ENCODE measurements at regions not wholly inside any gene's neighbourhood (a gene's known extent, or its start where the extent isn't known, plus 50 kb on each side); places are given as distances from the start of the nearest gene placed in this dataset.

DNA sequence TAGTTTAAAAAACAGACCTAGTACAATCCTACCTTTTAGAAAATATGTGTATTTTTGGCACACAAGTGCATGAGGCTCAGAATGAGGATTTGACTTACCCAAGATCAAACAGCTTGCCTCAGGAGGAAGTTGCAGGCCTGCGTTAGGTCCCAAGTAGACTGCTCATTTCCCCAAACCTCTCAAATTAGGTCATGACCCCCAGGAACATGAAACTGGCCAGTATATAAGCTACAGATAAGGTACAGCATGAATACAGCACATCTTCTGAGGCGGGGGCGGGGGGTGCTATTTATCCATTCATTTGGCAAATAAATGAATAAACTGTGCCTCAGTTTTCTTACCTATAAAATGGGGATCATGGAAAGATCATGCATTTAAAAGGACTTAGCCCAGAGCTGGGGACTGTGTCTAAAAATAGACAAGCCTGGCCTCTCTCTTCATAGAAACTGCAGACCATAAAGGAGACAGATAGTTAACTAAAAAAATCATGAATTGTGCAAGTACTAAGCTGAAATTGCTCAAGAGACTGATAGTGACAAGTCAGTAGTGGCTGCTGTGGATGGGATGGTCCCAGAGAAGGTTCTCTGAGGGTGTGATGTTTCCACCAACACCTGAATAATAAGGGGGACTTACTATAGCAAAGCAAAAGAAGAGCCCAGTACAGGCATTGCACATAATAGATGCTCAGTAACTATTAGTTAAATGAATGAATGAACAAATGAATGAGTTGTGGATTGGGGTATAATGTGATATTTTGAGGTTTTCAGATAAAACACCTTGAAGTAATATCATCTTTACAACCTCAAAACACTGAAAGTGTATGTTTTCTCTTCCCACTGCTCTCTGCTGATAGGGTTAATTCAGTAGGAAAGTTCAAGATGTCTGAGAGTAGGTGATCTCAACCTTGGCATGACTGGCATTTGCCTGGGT is 258.5 kb upstream of the PROK2 start:
- intact Hi-C loops (cut with DNase I; ENCODE audit: low total_unique reads) (no loop called here), in situ Hi-C loops (cut with MboI; ENCODE audit: low pct_ligation_motif_present in 1 of 4, low pct_unique_long_range_greater_than_20kb in 1 of 4, low sequenced_read_pairs in 3 of 4) (no loop called here)

GRCh38 chr3:72042397-72043203 is 257.7 kb upstream of the PROK2 start:
- H3K4me3 ChIP-seq: no peak overlapping the region
- no peak for DNase-seq
- H3K36me3 ChIP-seq: no peaks in the 10 kb centered on the region
- in situ Hi-C loops (cut with MboI; ENCODE audit: low pct_ligation_motif_present in 1 of 4, low pct_unique_long_range_greater_than_20kb in 1 of 4, low sequenced_read_pairs in 3 of 4) (no loop called here), intact Hi-C loops (cut with DNase I; ENCODE audit: low total_unique reads) (no loop called here)
- H3K9me3 ChIP-seq: no peaks in the 10 kb centered on the region
- no peak overlapping the region for H3K27ac ChIP-seq
- TF ChIP-seq, protein P1, sequence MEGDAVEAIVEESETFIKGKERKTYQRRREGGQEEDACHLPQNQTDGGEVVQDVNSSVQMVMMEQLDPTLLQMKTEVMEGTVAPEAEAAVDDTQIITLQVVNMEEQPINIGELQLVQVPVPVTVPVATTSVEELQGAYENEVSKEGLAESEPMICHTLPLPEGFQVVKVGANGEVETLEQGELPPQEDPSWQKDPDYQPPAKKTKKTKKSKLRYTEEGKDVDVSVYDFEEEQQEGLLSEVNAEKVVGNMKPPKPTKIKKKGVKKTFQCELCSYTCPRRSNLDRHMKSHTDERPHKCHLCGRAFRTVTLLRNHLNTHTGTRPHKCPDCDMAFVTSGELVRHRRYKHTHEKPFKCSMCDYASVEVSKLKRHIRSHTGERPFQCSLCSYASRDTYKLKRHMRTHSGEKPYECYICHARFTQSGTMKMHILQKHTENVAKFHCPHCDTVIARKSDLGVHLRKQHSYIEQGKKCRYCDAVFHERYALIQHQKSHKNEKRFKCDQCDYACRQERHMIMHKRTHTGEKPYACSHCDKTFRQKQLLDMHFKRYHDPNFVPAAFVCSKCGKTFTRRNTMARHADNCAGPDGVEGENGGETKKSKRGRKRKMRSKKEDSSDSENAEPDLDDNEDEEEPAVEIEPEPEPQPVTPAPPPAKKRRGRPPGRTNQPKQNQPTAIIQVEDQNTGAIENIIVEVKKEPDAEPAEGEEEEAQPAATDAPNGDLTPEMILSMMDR (IDR thresholded peaks at IDR 0.05): no peak
- no peak for TF ChIP-seq POLR2AphosphoS5 (IDR thresholded peaks at IDR 0.05)
- TF ChIP-seq EP300 (IDR thresholded peaks at IDR 0.05; ENCODE audit: low read depth): no peak
- no peak for TF ChIP-seq POLR2A (IDR thresholded peaks at IDR 0.05)
- H3K27me3 ChIP-seq: no peaks in the 10 kb centered on the region
- peaks cover 0 to 9% (median 0%) of the 10 kb centered on the region in 4 donors for H3K4me1 ChIP-seq
- 86 to 100% methylated on average over 1 to 7 of the region's 7 CpGs for WGBS, 2 donors (ENCODE audit: low coverage in 1 of 2)

More for the DNA sequence above, 258.5 kb upstream of the PROK2 start:
- no peaks in the 10 kb centered on the region for H3K9me3 ChIP-seq
- 80 to 86% methylated on average over 1 to 3 of the region's 3 CpGs for WGBS, 2 donors (ENCODE audit: low coverage in 1 of 2)
- H3K4me3 ChIP-seq: no peak overlapping the region
- H3K27ac ChIP-seq: no peak overlapping the region
- TF ChIP-seq EP300 (IDR thresholded peaks at IDR 0.05; ENCODE audit: low read depth) (no peak), POLR2AphosphoS5 (IDR thresholded peaks at IDR 0.05) (no peak)
- TF ChIP-seq, protein P1 (IDR thresholded peaks at IDR 0.05): no peak
- DNase-seq: no peak
- H3K4me1 ChIP-seq: peaks cover 0 to 9% (median 0%) of the 10 kb centered on the region in 4 donors
- H3K36me3 ChIP-seq: no peaks in the 10 kb centered on the region
- H3K27me3 ChIP-seq: no peaks in the 10 kb centered on the region

- DNase-seq: peak; percentile 12
- TF ChIP-seq EP300 (IDR thresholded peaks at IDR 0.05; ENCODE audit: low read depth) (no peak), POLR2A (IDR thresholded peaks at IDR 0.05) (no peak), POLR2AphosphoS5 (IDR thresholded peaks at IDR 0.05) (no peak)
- TF ChIP-seq, protein P1 (IDR thresholded peaks at IDR 0.05): no peak
- in situ Hi-C loops (cut with MboI; ENCODE audit: low pct_ligation_motif_present in 1 of 4, low pct_unique_long_range_greater_than_20kb in 1 of 4, low sequenced_read_pairs in 3 of 4): no loop called here
- Histone ChIP-seq H3K27me3 (no peaks in the 10 kb centered on the region), H3K9me3 (no peaks in the 10 kb centered on the region), H3K4me1 (peaks cover 0 to 16% (median 0%) of the 10 kb centered on the region in 4 donors), H3K36me3 (no peaks in the 10 kb centered on the region), H3K4me3 (no peak overlapping the region), H3K27ac (no peak overlapping the region)
- WGBS, 2 donors (ENCODE audit: low coverage in 1 of 2): 63% methylated on average over 1 of the region's 3 CpGs; no CpG with 5 or more reads in 1 of the 2 donors
- intact Hi-C loops (cut with DNase I; ENCODE audit: low total_unique reads): no loop called here
These were observed 256.6 kb upstream of the PROK2 start for GRCh38 chr3:72041511-72041910.

DNA sequence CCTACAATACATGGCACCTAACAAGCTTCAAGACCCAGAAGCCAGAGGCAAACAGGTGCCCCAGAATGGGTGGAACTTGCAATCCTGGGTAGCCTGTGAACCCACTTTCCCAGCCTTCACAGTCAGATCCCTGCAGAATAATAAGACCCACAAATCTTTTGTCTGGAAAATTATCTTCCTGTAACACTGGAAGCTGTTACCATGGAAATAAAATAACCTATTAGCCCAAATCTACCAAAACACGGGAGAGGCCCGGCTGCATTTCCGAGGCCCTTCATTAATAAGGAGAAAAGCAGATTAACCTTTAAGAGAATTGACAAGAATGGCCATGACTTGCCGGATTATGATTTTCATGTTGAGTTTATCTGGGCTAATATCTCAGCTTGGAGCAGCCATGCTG is 256.1 kb upstream of the PROK2 start:
- Histone ChIP-seq H3K9me3 (no peaks in the 10 kb centered on the region), H3K4me3 (no peak overlapping the region), H3K36me3 (no peaks in the 10 kb centered on the region), H3K27me3 (no peaks in the 10 kb centered on the region), H3K27ac (no peak overlapping the region), H3K4me1 (peaks cover 0 to 16% (median 0%) of the 10 kb centered on the region in 4 donors)
- intact Hi-C loops (cut with DNase I; ENCODE audit: low total_unique reads): no loop called here
- no peak for TF ChIP-seq POLR2AphosphoS5 (IDR thresholded peaks at IDR 0.05)
- no peak for DNase-seq
- in situ Hi-C loops (cut with MboI; ENCODE audit: low pct_ligation_motif_present in 1 of 4, low pct_unique_long_range_greater_than_20kb in 1 of 4, low sequenced_read_pairs in 3 of 4): no loop called here
- 83 to 90% methylated on average over 4 of the region's 4 CpGs for WGBS, 2 donors (ENCODE audit: low coverage in 1 of 2)

All from transverse colon (tissue), 4 donors.